GM18517 (cell line): ENCODE measurements at regions not wholly inside any gene's neighbourhood (a gene's known extent, or its start where the extent isn't known, plus 50 kb on each side); places are given as distances from the start of the nearest gene placed in this dataset.
"Not testable (repeated sequence)": the region's sequence is repeated elsewhere in the genome, so short reads cannot be mapped to it uniquely, and the experiment has no call there.

Experiments
- ATAC-seq: cut with Tn5 transposase; IDR thresholded peaks from one replicate; pipeline ENCODE4 v1.9.1; 2021; ENCODE audit warnings: mild to moderate bottlenecking, moderate library complexity; ENCODE audit not compliant: unreplicated experiment

GRCh38 chr16:33710696-33711087 is 251.3 kb downstream of the TP53TG3F start:
- ATAC-seq, result not testable (repeated sequence)

- ATAC-seq, result not testable (repeated sequence)
Observed at GRCh38 chr16:33711616-33712015, 252.2 kb downstream of the TP53TG3F start.

GRCh38 chr16:33712308-33712707 is 252.9 kb downstream of the TP53TG3F start:
- not testable (repeated sequence) for ATAC-seq

GRCh38 chr16:33712851-33713709 is 253.7 kb downstream of the TP53TG3F start:
- ATAC-seq, result not testable (repeated sequence)

- ATAC-seq, result not testable (repeated sequence)
Observed at GRCh38 chr16:33713710-33714538, 254.5 kb downstream of the TP53TG3F start.

GRCh38 chr16:33731167-33731566 is 271.8 kb downstream of the TP53TG3F start:
- ATAC-seq, result not testable (repeated sequence)

- ATAC-seq, result not testable (repeated sequence)
Observed at GRCh38 chr16:33734650-33735049, 275.2 kb downstream of the TP53TG3F start.

- not testable (repeated sequence) for ATAC-seq
Observed at GRCh38 chr16:33766869-33767765, 307.7 kb downstream of the TP53TG3F start.

GRCh38 chr16:33768710-33769109 is 309.3 kb downstream of the TP53TG3F start:
- ATAC-seq, result not testable (repeated sequence)

GRCh38 chr16:33769180-33769846 is 309.9 kb downstream of the TP53TG3F start:
- ATAC-seq, result not testable (repeated sequence)

- ATAC-seq, result not testable (repeated sequence)
Observed at GRCh38 chr16:33770478-33770877, 311.1 kb downstream of the TP53TG3F start.

- ATAC-seq, result not testable (repeated sequence)
Observed at GRCh38 chr16:33771211-33771610, 311.8 kb downstream of the TP53TG3F start.

- ATAC-seq, result not testable (repeated sequence)
Observed at GRCh38 chr16:33773966-33774365, 314.6 kb downstream of the TP53TG3F start.

- ATAC-seq, result not testable (repeated sequence)
Observed at GRCh38 chr16:33774724-33775123, 315.3 kb downstream of the TP53TG3F start.

GRCh38 chr16:33816328-33816944 is 357.0 kb downstream of the TP53TG3F start:
- ATAC-seq, result not testable (repeated sequence)

- ATAC-seq, result not testable (repeated sequence)
Observed at GRCh38 chr16:33824736-33825135, 365.3 kb downstream of the TP53TG3F start.

GRCh38 chr16:33827522-33827921 is 368.1 kb downstream of the TP53TG3F start:
- not testable (repeated sequence) for ATAC-seq

GRCh38 chr16:33839157-33839556 is 379.7 kb downstream of the TP53TG3F start:
- not testable (repeated sequence) for ATAC-seq

- not testable (repeated sequence) for ATAC-seq
Observed at GRCh38 chr16:33844533-33844932, 385.1 kb downstream of the TP53TG3F start.
